Uterus (tissue), 2 donors: ENCODE measurements at regions not wholly inside any gene's neighbourhood (a gene's known extent, or its start where the extent isn't known, plus 50 kb on each side); places are given as distances from the start of the nearest gene placed in this dataset.

Experiments
- POLR2A ChIP-seq, 2 donors: fragments of 450-650 bp; IDR thresholded peaks; one replicate each; pipeline ENCODE4 v1.6.1; 2016; ENCODE audit warnings: antibody characterized with exemption in 2 of 2, mild to moderate bottlenecking in 1 of 2, moderate library complexity in 1 of 2
- TF ChIP-seq, protein P1 (sequence below), 4 experiments: fragments of 200-600 bp in 2 of 4; fragments of 450-650 bp in 2 of 4; sonication (generic) in 2 of 4; IDR thresholded peaks; one replicate each; pipeline ENCODE4 v1.5.1; 2016 to 2019; ENCODE audit warnings: antibody characterized with exemption in 4 of 4, mild to moderate bottlenecking in 2 of 4, moderate library complexity in 1 of 4

DNA sequence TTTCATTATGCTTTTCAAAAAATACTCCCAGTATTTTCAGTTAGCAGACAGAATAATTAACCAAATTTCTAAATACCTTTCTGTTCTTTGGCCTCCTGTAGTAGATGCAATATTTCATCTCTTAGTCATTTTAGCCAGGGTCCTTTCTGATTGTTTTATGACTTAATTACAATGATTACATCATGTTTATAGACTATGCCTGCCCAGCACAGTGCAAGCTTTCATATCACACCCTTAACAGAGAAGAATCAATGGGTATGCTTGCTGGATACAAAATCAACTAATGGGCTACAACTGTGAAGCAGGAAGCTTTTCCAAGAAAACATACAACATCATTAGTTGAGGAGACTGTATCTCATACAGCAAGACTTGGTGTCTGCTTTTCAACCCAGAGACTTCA is 119.8 kb upstream of the NRSN1 start:
- TF ChIP-seq, protein P1, sequence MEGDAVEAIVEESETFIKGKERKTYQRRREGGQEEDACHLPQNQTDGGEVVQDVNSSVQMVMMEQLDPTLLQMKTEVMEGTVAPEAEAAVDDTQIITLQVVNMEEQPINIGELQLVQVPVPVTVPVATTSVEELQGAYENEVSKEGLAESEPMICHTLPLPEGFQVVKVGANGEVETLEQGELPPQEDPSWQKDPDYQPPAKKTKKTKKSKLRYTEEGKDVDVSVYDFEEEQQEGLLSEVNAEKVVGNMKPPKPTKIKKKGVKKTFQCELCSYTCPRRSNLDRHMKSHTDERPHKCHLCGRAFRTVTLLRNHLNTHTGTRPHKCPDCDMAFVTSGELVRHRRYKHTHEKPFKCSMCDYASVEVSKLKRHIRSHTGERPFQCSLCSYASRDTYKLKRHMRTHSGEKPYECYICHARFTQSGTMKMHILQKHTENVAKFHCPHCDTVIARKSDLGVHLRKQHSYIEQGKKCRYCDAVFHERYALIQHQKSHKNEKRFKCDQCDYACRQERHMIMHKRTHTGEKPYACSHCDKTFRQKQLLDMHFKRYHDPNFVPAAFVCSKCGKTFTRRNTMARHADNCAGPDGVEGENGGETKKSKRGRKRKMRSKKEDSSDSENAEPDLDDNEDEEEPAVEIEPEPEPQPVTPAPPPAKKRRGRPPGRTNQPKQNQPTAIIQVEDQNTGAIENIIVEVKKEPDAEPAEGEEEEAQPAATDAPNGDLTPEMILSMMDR (IDR thresholded peaks at IDR 0.05) = no peak
- no peak for TF ChIP-seq POLR2A (IDR thresholded peaks at IDR 0.05)
